Adipose tissue (tissue), 3 donors: ENCODE measurements at regions not wholly inside any gene's neighbourhood (a gene's known extent, or its start where the extent isn't known, plus 50 kb on each side); places are given as distances from the start of the nearest gene placed in this dataset.

ENCODE experiments used
- H3K27ac ChIP-seq: one replicate; pipeline ENCODE4 v1.5.1; 2013; ENCODE audit warnings: low read depth, low read length
- WGBS, 3 donors: extraction: QIAGEN DNeasy Blood & Tissue Kit; methylation state at CpG; one replicate each; pipeline ENCODE4 v1.1.7; 2013; 5-methylcytosine and 5-hydroxymethylcytosine counted together
- donor health status: healthy with polysubstance abuse.
- donor health status: Bipolar disorder and iron deficiency.
- donor health status: healthy.

GRCh38 chr22:27456696-27457503 lies 344.7 kb downstream of the MN1 start:
- no peak overlapping the region for H3K27ac ChIP-seq
- WGBS, 3 donors = 68 to 71% (median 69%) methylated on average over 10 of the region's 10 CpGs

DNA sequence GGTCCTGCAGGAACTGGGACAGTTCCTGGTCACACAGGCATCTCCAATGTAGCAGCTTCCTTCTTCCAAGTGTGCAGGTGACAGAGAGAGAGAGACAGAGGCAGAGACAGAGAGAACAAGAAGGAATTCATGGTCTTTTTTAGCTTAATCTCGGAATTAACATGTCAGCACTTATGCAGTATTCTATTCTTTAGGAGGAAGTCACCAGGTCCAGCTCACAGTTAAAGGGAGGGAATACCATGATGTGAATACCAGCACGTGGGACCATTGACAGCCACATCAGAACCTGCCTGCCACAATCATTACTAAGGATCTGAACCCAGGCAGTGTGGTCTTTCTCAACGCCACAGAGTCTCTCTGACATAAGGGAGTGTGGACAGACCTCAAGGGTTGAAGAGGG lies 341.6 kb downstream of the MN1 start:
- no peak overlapping the region for H3K27ac ChIP-seq
- WGBS, 3 donors = 33 to 44% (median 34%) methylated on average over 3 of the region's 3 CpGs

DNA sequence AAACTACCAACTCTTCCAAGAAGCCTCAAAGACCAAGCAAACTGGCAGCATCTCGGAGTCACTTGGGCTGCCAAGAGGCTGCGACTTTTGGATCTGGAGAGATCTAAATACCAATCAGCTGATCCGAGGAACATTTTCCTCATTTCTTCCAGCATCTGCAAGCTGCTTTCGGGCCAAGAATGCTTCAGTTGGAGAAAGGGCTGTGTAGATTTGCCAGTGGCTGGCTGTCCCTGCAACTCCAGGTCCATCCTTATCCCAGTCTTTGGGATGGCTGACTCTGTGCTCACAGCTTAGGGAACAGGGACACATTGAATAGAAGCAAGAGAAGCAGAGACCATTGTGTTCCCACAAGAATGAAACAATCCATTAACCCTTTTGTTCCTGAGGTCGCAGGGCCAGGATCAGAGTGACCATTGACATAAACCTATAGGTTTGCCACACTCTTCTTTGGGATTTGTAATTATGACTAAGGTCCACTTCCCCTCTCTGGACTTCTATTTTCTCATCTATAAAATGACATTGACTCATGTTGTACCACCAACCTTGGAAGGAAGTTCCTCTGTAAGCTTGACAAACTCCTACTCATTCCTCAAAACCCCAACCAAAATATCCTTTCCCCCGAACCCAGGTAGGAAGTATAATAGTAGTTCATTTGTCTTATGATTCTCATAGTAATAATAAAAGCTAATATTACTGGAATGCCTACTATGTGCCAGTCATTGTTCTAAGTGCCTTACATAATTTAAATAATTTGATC lies 340.8 kb downstream of the MN1 start:
- WGBS, 3 donors = 44 to 61% (median 51%) methylated on average over 6 of the region's 6 CpGs
- no peak overlapping the region for H3K27ac ChIP-seq

GRCh38 chr22:27461470-27461869 lies 340.1 kb downstream of the MN1 start:
- WGBS, 3 donors = 42% methylated on average over 3 of the region's 3 CpGs
- no peak overlapping the region for H3K27ac ChIP-seq

- no peak overlapping the region for H3K27ac ChIP-seq
These were observed 339.4 kb downstream of the MN1 start for GRCh38 chr22:27462190-27462589.

GRCh38 chr22:27463121-27463660 lies 338.4 kb downstream of the MN1 start:
- no peak overlapping the region for H3K27ac ChIP-seq
- 81 to 88% (median 84%) methylated on average over 13 of the region's 13 CpGs for WGBS, 3 donors

More at GRCh38 chr22:27462190-27462589, 339.4 kb downstream of the MN1 start:
- WGBS, 3 donors = 26 to 64% (median 39%) methylated on average over 7 of the region's 7 CpGs

DNA sequence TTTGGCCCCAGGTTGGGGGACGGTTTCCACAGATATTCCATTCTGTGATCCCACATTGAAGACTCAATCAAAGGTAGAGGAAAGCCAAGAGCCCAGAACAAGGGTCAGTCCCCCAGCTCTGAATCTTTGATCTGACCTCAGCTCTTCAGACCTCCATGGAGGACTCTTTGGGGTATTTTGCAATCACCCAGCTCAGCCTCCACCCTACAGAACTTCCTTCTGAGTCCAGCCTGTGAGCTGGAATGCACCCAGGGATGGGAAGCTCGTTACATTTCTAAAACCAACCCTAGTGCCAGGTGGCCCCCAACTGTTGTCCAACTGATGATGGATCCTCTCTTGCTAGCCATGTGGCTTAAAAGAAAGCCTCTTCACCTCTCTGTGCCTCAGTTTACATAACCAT lies 335.3 kb downstream of the MN1 start:
- no peak overlapping the region for H3K27ac ChIP-seq
- WGBS, 3 donors = 59 to 88% (median 65%) methylated on average over 2 of the region's 2 CpGs

DNA sequence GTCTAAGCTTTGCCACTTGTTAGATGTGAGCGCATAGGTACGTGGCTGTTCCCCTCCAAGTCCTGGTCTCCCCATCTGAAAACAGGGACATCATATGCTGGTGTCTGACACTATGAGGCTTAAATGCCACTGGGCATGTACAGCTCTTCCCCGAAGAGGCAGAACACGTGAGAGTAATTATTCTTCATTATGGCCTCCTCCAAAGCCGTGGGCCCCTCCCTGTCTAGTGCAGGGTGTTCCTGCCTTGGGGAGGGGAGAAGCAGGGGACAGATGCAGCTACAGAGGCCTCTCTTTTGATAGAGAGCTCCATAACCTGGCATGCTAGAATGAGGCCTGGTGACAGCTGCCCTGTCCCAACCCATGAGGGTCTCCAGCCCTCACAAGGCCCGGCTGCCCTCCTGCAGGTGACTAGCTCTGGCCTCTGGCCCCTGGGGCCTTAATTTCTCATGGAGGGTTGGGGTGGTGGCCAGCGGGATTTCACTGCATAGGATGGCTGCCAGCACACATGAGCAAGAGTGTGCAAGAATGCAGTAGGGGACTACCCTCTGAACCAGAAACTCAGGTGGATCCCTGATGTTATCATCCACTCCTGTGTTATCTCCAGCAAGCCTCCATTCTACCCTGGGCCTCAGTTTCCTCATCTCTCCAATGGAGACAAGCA lies 334.6 kb downstream of the MN1 start:
- H3K27ac ChIP-seq = no peak overlapping the region
- 77 to 88% (median 85%) methylated on average over 7 of the region's 7 CpGs for WGBS, 3 donors

GRCh38 chr22:27467711-27468110 lies 333.8 kb downstream of the MN1 start:
- H3K27ac ChIP-seq = no peak overlapping the region
- WGBS, 3 donors = 70 to 85% (median 81%) methylated on average over 10 of the region's 10 CpGs

GRCh38 chr22:27468712-27469111 lies 332.8 kb downstream of the MN1 start:
- H3K27ac ChIP-seq = no peak overlapping the region
- 59 to 92% (median 90%) methylated on average over 3 of the region's 3 CpGs for WGBS, 3 donors

GRCh38 chr22:27470169-27470772 lies 331.3 kb downstream of the MN1 start:
- H3K27ac ChIP-seq = no peak overlapping the region
- 89 to 93% (median 92%) methylated on average over 2 of the region's 2 CpGs for WGBS, 3 donors

GRCh38 chr22:27472975-27473374 lies 328.6 kb downstream of the MN1 start:
- no peak overlapping the region for H3K27ac ChIP-seq
- 53 to 72% (median 67%) methylated on average over 4 of the region's 4 CpGs for WGBS, 3 donors

- 88 to 96% (median 91%) methylated on average over 3 of the region's 3 CpGs for WGBS, 3 donors
- H3K27ac ChIP-seq = no peak overlapping the region
These were observed 328.0 kb downstream of the MN1 start for GRCh38 chr22:27473533-27473932.

GRCh38 chr22:27474112-27474571 lies 327.4 kb downstream of the MN1 start:
- H3K27ac ChIP-seq = no peak overlapping the region
- WGBS, 3 donors = 82 to 90% (median 84%) methylated on average over 9 of the region's 9 CpGs

DNA sequence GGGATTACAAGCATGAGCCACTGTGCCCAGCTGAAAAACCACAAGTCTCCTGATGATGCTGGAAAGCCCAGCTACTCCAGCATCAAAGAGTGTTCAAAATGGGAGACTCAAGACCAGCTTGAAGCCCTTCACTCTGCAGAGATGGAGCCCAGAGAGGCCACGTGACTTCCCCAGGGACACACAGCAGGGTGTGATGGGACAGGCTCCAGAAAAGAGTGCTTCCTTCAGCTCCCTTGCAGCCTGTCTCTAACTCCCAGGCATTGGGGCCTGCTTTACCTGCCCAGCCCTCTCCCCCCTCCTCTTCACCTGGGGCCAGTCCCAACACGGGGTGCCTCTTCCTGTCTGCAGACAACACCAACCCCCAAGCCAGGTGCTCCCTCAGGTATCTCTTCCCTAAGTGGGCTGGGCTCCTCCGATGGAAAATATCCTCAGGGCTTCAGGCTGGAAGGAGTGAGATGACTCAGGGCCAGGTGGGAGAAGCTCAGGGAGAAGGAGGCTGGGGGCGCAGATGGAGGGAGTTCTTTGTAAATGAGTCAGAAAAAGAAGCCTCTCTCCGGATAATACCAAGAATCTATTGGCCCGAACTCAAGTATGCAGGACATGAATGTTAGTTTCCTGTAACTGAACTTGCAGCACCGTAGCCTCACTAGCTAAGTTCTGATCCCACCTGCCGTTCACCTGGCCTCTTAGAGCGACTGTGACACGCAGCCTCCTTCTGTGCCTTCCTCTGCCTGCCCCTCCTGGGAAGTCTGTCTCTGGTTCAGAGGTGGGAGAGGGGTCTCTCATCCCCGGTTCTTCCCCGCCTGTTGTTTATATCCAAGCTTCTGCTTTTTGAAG lies 326.6 kb downstream of the MN1 start:
- no peak overlapping the region for H3K27ac ChIP-seq
- WGBS, 3 donors = 28 to 59% (median 34%) methylated on average over 12 of the region's 12 CpGs

DNA sequence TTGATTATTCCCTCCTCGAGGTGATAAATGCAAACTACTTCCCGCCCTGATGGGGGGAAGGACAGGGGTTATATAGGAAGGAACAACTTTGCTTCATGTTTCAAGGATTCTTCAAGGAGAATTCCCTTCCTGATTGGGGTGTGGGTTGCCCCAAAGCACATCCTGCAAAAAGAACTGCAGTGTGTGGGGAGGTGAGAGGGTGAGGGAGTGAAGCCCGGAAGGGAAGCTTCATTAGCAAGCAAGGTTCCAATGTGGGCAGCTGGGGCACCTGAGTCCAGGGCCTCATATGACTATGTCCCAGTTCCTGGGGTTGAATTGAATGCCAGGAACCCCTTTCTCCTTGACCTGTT lies 326.0 kb downstream of the MN1 start:
- H3K27ac ChIP-seq = no peak overlapping the region
- 31 to 68% (median 37%) methylated on average over 3 of the region's 3 CpGs for WGBS, 3 donors

DNA sequence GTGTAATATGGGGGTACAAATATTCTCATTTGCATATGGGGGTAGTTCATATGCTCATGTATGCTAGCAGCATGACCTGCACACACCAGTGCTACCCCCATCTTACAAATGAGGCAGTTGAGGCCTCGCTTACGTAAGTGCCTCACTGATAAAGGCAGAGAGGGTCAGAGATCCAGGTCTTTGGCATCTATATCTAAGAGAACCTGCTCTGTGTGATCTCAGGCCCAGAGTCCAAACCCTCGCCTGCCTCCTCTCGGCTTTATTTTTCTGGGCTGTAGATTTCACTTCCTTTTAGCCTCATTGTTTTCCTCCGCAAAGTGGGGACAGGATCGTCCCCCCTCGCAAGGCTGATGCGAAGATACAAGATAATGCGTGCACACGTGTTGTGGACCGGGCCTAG lies 325.2 kb downstream of the MN1 start:
- 93 to 94% (median 93%) methylated on average over 11 of the region's 11 CpGs for WGBS, 3 donors
- no peak overlapping the region for H3K27ac ChIP-seq

DNA sequence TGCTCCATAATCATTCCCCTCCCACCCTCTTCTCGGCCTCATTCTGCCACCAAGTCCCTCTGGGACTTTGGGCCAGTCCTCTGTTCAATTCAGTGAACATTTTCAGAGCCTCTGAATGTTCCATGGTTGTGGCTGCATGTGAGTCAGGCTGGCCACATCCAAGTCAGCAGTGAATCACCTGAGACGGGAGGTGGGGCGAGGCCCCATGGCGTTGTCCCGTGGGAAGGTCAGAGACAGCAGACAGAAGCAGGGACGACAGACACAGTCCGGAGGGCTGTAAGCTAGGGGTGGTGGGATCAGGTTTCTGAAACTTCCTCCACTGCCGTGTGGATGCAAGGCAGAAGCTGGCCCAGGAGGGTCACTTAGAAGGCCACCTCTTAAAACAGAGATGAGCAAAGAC lies 324.8 kb downstream of the MN1 start:
- H3K27ac ChIP-seq = no peak overlapping the region
- 83 to 93% (median 85%) methylated on average over 8 of the region's 8 CpGs for WGBS, 3 donors
